GM21825 (cell line): ENCODE measurements at regions not wholly inside any gene's neighbourhood (a gene's known extent, or its start where the extent isn't known, plus 50 kb on each side); places are given as distances from the start of the nearest gene placed in this dataset.

Experiments
- ATAC-seq: cut with Tn5 transposase; IDR thresholded peaks from one replicate; pipeline ENCODE4 v1.9.1; 2021; ENCODE audit warnings: mild to moderate bottlenecking, moderate library complexity; ENCODE audit not compliant: unreplicated experiment

DNA sequence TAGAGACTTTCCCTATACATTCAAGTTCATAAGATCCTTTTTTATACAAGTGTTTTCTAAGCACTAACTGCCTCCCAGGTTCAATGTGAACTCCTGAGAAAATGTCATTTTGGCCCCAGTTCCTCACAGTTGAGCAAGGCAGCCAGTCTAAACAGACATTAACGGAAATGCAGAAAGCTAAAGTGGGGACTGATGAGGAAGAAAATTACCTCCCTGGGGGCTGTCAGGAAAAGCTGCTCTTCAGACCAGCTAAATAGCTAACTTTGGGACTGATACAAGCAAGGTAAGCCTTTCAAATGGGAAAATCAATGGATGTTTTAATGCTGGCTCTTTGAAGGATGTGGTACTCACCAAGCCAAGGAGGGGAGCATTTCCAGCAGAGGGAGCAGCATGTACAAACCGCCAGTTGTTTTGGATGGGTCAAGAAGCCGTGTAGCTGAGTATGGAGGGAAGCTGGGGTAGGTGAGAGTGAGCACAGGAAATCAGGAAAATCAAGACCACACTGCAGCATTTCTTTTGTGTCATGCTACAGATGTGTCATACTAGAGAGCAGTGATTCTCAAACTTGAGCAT is 180.8 kb upstream of the CHD6 start:
- no peak for ATAC-seq

DNA sequence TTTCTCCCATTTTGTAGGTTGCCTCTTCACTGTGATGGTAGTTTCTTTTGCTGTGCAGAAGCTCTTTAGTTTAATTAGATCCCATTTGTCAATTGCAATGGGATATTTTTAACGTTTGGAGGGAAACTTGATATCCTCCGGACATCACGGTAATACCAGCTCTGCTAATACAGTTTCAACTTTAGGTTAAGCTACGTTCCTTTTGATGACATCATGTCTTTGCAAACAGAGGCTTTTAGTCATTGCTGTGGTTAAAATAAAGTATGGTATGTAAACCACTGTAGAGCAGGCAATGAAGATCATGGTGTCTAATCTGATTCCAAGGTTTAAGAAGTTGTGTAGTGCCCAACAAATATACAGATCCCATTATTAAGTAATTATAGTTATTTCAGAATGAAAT is 168.0 kb upstream of the CHD6 start:
- ATAC-seq, result no peak

DNA sequence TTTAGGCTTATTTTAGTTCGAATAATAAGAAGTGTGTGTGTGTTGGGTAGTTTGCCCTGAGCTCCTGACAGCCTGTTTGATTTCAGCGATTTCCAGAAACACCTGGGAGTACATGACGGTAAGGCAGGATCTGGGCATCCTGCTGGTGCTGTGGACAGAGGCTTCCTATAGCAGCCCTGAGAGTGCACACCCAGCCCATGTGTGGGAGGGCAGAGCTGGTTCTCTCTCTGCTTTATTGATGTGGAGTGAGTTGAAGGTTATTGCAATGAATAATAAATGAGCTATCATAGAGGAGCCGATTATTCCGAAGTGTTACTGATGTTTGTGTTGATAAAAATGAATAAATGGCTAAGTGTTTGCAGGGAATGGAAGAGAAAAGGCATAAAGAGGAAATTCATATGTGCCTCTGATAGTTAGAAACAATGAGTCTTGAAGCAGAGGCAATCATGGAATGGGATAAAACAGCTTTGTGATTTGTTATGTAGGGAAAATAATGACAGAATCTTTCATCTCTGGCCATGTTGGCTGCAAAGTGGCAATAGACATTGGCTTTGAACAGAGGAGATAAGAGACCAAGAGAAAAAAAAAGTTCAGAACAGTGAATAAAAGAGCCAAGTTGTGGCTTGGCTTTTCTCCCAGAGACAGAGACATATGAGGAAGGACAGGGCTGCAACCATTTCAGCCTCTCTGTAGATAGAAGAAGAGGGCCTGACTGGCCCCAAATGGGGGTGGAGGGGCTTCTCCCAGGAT is 166.2 kb upstream of the CHD6 start:
- ATAC-seq, result no peak

DNA sequence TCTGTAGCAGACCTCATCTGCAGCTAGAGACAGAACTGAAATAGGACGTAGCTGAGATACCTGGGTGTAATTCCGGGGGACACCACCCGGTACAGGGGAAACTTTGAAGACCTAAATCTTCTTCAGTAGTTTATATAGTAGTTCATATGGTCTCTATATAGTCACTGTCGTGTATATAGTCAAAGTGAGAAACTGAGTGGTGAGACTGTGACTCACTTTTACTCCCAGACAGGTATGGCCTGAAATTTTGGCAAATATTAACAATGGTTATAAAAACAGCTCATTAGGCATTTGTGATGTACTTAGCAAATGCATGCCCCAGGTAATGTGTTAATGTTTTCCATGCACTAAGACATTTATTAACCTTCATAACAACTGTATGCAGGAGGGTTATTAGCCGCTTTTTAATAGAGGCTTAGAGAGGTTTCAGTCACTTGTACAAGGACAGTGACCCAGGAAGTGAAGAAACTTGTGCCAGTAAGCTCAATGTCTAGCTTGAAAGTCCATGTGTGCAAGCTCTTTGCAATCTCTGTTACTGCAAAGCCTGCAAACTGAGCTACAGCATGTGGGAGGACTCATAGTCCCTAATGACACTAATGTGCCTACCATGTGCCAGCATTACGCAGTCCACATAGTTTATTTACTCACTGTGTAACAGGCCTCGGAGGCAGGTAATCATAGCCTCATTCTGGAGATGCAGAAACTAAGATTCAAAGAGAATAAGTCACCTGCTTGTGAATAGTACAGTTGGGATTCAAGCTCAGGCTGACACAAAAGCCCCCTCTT is 165.4 kb upstream of the CHD6 start:
- no peak for ATAC-seq

DNA sequence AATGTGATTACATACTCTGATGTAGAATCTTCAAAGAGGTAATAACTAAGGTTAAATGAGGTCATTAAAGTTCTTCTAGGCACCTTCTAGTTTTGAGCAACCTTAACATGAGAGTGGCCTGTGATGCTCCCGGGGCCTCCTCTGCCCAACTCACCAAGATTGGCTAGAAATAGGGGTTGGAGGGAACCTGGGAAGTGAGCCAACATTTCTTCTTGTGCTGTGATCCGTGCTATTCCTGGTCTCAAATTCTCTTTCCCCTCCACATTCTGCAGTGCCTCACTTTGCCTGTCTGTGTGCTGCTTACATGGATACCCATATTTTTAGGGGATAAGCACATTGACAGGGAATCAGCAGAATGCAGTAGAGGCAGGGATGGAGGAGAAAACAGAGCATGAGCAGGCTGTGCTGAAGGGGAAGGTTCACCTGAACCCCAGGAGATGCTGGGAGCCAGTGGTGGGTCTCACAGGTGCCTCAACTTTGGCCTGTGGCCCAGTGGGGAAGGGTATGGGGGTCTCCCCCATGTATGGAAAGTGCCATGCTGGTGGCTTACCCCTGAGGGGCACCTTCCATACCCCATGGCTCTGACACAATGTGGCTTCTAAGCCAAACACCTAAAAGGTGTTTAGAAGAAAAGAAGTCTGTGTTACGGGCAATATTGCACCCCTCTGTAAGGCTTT is 164.7 kb upstream of the CHD6 start:
- no peak for ATAC-seq

DNA sequence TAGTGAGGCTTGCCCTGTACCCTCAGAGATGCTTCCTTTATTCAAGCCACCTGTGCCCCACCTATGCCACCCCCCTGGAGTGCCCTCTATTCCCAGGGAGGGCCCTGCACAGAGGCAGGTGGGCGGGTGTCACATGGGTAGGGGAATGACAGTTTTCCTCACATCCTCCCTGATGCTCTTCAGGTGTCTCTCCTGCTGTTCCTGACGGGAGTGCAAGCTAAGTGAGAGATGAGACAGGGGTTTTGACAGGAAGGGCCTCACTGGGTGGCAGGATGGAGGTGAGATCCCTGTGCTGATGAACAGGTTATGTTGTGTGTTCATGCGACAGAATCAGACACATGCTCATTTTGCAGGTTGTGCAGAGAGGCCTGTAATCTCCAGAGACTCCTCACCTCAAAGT is 164.1 kb upstream of the CHD6 start:
- ATAC-seq, result no peak

- no peak for ATAC-seq
Measured at GRCh38 chr20:41776421-41776820, 158.2 kb upstream of the CHD6 start.

GRCh38 chr20:41774291-41774690 is 156.1 kb upstream of the CHD6 start:
- no peak for ATAC-seq

- no peak for ATAC-seq
Measured at GRCh38 chr20:41770965-41771364, 152.8 kb upstream of the CHD6 start.

DNA sequence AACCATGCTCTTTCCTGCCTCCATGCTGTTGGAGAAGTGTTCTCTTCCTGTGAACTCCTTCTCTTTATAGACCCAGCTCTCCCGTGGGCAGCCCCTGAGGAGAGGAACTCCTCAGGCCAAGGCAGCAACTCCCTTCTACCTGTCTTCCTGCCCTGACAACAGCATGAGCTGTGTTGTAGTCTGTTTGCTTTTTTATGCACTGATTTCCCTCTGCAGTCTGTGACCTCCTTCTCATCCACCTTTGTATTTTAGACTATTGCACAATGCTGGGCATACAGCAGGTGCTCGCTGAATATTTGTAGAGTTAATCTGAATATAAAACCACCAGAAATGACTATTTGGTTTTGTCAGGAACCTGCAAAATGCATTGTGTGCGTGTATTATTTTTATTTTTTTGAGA is 152.2 kb upstream of the CHD6 start:
- ATAC-seq, result no peak

DNA sequence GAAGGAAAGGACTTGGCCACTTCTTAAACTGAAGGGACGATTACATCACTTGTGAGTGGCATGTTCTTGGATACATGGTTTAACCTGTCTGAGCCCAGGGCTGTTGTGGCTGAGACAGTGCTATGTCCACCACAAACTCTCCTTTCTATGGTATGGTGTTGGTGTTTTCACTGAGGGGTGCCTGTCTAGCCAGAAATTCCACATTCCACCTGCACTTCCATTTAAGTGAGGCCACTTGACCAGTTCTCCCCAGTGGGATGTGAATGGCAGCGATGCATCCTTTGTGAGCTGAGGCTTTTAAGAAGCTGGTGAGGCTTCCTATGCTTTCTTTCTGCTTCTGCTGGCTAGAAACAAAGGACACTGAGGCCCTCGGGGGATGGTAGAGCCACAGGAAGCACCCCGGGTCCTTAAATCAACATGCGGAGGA is 151.4 kb upstream of the CHD6 start:
- no peak for ATAC-seq

GRCh38 chr20:41750137-41750536 is 132.0 kb upstream of the CHD6 start:
- ATAC-seq, result no peak

- ATAC-seq, result no peak
Measured at GRCh38 chr20:41748756-41749582, 130.8 kb upstream of the CHD6 start.

GRCh38 chr20:41748051-41748450 is 129.9 kb upstream of the CHD6 start:
- no peak for ATAC-seq

DNA sequence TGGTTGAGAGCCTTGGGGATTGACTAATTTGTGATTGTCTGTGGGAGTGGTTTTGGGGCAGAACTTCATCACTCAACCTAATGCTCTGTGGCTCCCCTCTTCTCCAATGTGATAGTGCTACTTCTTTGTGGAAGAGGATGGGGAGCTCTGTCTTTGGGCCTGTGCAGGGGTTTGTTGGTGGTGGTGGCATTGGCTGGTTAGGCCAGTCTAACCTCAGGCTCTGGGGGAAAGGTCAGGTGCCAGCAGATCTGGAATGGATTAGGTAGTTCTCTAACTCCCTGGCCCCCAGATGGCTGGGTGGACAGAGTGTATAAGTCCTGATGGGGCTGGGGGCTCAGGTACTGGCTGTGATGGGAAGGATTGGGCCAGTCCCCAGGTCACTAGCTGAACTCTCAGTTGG is 129.0 kb upstream of the CHD6 start:
- no peak for ATAC-seq

DNA sequence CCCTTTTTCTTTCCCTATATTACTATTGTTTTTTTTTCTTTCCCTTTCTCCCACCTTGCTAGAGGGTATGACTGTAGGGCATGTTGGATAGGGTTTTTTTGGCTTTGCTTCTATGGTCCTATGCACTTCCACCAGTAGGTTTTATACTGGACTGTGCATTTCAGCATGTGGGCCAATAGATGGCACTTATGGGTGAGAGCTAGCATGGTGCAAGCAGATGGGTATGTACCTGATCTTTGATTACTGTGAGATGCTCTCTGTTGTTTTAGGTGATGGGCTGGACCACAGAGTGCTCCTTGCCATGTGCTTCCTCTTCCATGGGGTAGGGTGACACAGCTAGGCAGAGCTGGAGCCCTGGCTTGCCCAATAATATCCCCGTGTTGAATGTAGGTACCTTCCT is 128.5 kb upstream of the CHD6 start:
- no peak for ATAC-seq

- no peak for ATAC-seq
Measured at GRCh38 chr20:41738604-41739206, 120.5 kb upstream of the CHD6 start.

GRCh38 chr20:41735949-41736348 is 117.8 kb upstream of the CHD6 start:
- ATAC-seq, result no peak

DNA sequence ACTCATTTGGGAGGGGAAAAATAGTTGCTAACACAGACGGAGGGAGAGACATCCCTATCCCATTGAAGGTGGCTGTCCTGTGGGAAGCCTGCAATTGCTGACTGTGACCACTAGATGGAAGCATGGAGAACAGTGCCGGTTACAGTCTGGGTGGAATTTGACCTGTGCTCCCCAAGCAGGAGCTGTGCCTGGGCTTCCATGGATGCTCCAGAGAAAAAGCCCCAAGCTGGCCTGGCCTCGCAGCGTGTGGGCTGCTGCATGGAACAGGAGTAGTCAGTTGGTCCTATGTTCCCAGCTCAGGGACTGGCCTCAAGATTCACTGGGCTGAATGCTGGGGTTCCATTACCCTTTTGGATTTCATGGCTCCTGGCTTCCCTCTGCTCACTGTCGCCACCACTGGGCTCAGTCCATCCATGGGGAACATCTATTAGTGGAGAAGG is 116.3 kb upstream of the CHD6 start:
- no peak for ATAC-seq

GRCh38 chr20:41733151-41733550 is 115.0 kb upstream of the CHD6 start:
- no peak for ATAC-seq
